ENCODE measurements at regions not wholly inside any gene's neighbourhood (a gene's known extent, or its start where the extent isn't known, plus 50 kb on each side); places are given as distances from the start of the nearest gene placed in this dataset.

GRCh38 chr22:47604563-47604962, 842.1 kb downstream of the TBC1D22A start:
- H3K36me3 ChIP-seq (ENCODE audit: control insufficient read depth in 1 of 2, insufficient read depth in 2 of 2, low read length in 2 of 2): no peaks in the 10 kb centered on the region
- no peaks in the 10 kb centered on the region for H3K79me2 ChIP-seq (ENCODE audit: insufficient read depth, low read length)
- DNase-seq (ENCODE audit: low read depth, low spot score) (no peak), ATAC-seq (no peak)
- H3K4me3 ChIP-seq (replicated peaks in 1 of 2; ENCODE audit: low read depth in 1 of 2, low read length in 2 of 2): no peak overlapping the region
- ChIA-PET POLR2A (no interaction called here), CTCF (no interaction called here), RAD21 (ENCODE audit: low non-redundant PET in 1 of 2, low total read pairs in 2 of 2, uncharacterized antibody in 2 of 2, unreplicated experiment in 2 of 2) (no interaction called here)
- no peaks in the 10 kb centered on the region for H3K9me3 ChIP-seq (ENCODE audit: control insufficient read depth in 1 of 2, insufficient read depth in 1 of 2, low read depth in 1 of 2, low read length in 2 of 2)
- no peak overlapping the region for H3K4me2 ChIP-seq (ENCODE audit: low read length)
- intact Hi-C loops (cut with micrococcal nuclease): no loop called here
- no peaks in the 10 kb centered on the region for H3K9me2 ChIP-seq (ENCODE audit: insufficient read depth)
- H3K27ac ChIP-seq (ENCODE audit: low read depth, low read length): no peak overlapping the region
- H3K9ac ChIP-seq (ENCODE audit: low read length): no peak overlapping the region
- H3K4me1 ChIP-seq (ENCODE audit: control insufficient read depth in 1 of 2, insufficient read depth in 2 of 2, low read length in 2 of 2): no peaks in the 10 kb centered on the region
- BruUV-seq (replicated peaks): no TSS peak
- H4K20me1 ChIP-seq (ENCODE audit: insufficient read depth): no peaks in the 10 kb centered on the region
- TF ChIP-seq ELF1 (IDR thresholded peaks at IDR 0.05; ENCODE audit: borderline replicate concordance, low read depth) (no peak), SRF (IDR thresholded peaks at IDR 0.05; ENCODE audit: low read depth) (no peak), RAD21 (IDR thresholded peaks at IDR 0.05; ENCODE audit: low read depth) (no peak), ZNF274 (IDR thresholded peaks at IDR 0.05; ENCODE audit: low read depth, low read length) (no peak), POLR2A (IDR thresholded peaks at IDR 0.05; ENCODE audit: borderline replicate concordance, extremely low read depth, insufficient read depth, insufficient read length) (no peak), JUND (IDR thresholded peaks at IDR 0.05) (no peak), ZFX (IDR thresholded peaks at IDR 0.05) (no peak), CBX3 (IDR thresholded peaks at IDR 0.05; ENCODE audit: low read depth) (no peak), ATF3 (IDR thresholded peaks at IDR 0.05) (no peak), MAX (IDR thresholded peaks at IDR 0.05) (no peak), EZH2 (IDR thresholded peaks at IDR 0.05) (no peak), ZBTB33 (IDR thresholded peaks at IDR 0.05; ENCODE audit: extremely low read depth, insufficient replicate concordance, low read length) (no peak)
- H3K27me3 ChIP-seq (ENCODE audit: insufficient read depth, low read length): no peaks in the 10 kb centered on the region
- H2AFZ ChIP-seq (ENCODE audit: low read depth, low read length, poor library complexity, severe bottlenecking): no peak overlapping the region
